Endodermal cell (in vitro differentiated cells): ENCODE measurements at regions not wholly inside any gene's neighbourhood (a gene's known extent, or its start where the extent isn't known, plus 50 kb on each side); places are given as distances from the start of the nearest gene placed in this dataset.

Source experiments
- DNase-seq: peaks from one replicate; pipeline ENCODE4 v3.0.0-alpha.2; 2017
- H3K27ac ChIP-seq: 2 replicates; pipeline ENCODE4 v1.5.1; 2013; ENCODE audit warnings: mild to moderate bottlenecking, low read depth, low read length, moderate library complexity
- H3K27me3 ChIP-seq: 2 replicates; pipeline ENCODE4 v1.6.1; 2013; ENCODE audit warnings: mild to moderate bottlenecking, low read length, moderate library complexity; ENCODE audit not compliant: insufficient read depth, control insufficient read depth, poor library complexity, severe bottlenecking
- H3K36me3 ChIP-seq: 2 replicates; pipeline ENCODE4 v1.7.0; 2013; ENCODE audit warnings: mild to moderate bottlenecking, low read length, moderate library complexity; ENCODE audit not compliant: control insufficient read depth, insufficient read depth
- H3K4me1 ChIP-seq: one replicate; pipeline ENCODE4 v1.7.0; 2013; ENCODE audit warnings: low read length; ENCODE audit not compliant: control insufficient read depth, insufficient read depth
- H3K4me3 ChIP-seq: 2 replicates; pipeline ENCODE4 v1.5.1; 2013; ENCODE audit warnings: mild to moderate bottlenecking, low read length, moderate library complexity
- H3K9ac ChIP-seq: 2 replicates; pipeline ENCODE4 v1.6.1; 2013; ENCODE audit warnings: mild to moderate bottlenecking, low read length, moderate library complexity; ENCODE audit not compliant: poor library complexity, severe bottlenecking; ENCODE audit errors: extremely low read depth
- H3K9me3 ChIP-seq: 2 replicates; pipeline ENCODE4 v1.6.1; 2013; ENCODE audit warnings: mild to moderate bottlenecking, low read length, moderate library complexity; ENCODE audit not compliant: control insufficient read depth
- H3K27ac Mint-ChIP-seq: 2 replicates; pipeline ENCODE4 v1.8.0; 2020; ENCODE audit warnings: mixed read lengths
- H3K27me3 Mint-ChIP-seq: 2 replicates; pipeline ENCODE4 v1.8.0; 2021; ENCODE audit warnings: mild to moderate bottlenecking, mixed read lengths; ENCODE audit not compliant: insufficient read depth
- H3K36me3 Mint-ChIP-seq: 2 replicates; pipeline ENCODE4 v1.8.0; 2020; ENCODE audit warnings: low read depth, mixed read lengths
- H3K4me1 Mint-ChIP-seq: 2 replicates; pipeline ENCODE4 v1.8.0; 2020; ENCODE audit warnings: mixed read lengths
- H3K4me3 Mint-ChIP-seq: 2 replicates; pipeline ENCODE4 v1.8.0; 2020; ENCODE audit warnings: mild to moderate bottlenecking, moderate library complexity, mixed read lengths
- H3K9me3 Mint-ChIP-seq: 2 replicates; pipeline ENCODE4 v1.8.0; 2020; ENCODE audit warnings: mild to moderate bottlenecking, mixed read lengths
- WGBS, 2 experiments: methylation state at CpG; one replicate each; pipeline versions ENCODE4 v1.1.5 to v1.1.7; 2013; ENCODE audit warnings: missing lambda C conversion rate in 2 of 2, mixed read lengths in 1 of 2; ENCODE audit not compliant: insufficient coverage in 1 of 2, insufficient read length in 1 of 2; 5-methylcytosine and 5-hydroxymethylcytosine counted together
- TF ChIP-seq, protein P1 (sequence below): fragments of 200-600 bp; sonication (generic); conservative IDR thresholded peaks from 2 replicates; pipeline ENCODE4 v1.5.0; 2021; ENCODE audit warnings: antibody characterized with exemption, mild to moderate bottlenecking

DNA sequence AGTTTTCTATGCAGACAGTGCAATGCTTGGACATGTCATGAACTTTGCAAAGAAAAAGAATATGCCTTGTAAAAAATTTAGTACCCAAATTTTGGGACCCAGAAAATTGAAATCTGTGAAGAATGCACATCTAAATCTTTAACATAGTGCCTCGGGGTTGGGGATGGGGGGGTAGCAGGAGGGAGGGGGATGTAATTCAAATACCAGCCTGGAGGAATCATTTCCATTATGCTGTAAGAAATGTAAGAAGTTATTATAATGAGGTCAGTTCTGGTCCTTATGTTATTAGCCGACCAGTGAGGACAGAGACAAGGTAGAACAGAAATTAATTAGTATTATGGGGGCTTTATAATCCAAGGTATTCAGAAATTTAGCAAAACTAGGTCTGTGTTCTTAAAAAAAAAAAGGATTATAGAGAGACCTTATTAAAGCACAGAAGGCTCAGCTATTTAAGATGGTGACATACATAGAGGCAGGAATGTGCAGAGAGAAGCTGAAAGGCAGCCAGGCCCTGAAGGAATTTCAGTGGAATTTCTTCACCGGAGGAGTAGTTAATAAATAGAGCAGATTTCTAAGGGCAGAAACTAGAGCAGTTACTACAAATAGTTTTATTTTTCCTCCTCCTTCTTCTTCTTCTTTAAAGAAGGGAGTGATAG lies 89.0 kb upstream of the RBMS1 start:
- H3K4me3 Mint-ChIP-seq, result no peak overlapping the region
- H3K9me3 ChIP-seq, result peaks cover 7% of the 10 kb centered on the region
- TF ChIP-seq, protein P1, sequence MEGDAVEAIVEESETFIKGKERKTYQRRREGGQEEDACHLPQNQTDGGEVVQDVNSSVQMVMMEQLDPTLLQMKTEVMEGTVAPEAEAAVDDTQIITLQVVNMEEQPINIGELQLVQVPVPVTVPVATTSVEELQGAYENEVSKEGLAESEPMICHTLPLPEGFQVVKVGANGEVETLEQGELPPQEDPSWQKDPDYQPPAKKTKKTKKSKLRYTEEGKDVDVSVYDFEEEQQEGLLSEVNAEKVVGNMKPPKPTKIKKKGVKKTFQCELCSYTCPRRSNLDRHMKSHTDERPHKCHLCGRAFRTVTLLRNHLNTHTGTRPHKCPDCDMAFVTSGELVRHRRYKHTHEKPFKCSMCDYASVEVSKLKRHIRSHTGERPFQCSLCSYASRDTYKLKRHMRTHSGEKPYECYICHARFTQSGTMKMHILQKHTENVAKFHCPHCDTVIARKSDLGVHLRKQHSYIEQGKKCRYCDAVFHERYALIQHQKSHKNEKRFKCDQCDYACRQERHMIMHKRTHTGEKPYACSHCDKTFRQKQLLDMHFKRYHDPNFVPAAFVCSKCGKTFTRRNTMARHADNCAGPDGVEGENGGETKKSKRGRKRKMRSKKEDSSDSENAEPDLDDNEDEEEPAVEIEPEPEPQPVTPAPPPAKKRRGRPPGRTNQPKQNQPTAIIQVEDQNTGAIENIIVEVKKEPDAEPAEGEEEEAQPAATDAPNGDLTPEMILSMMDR, result no peak
- H3K4me3 ChIP-seq, result no peak overlapping the region
- no peaks in the 10 kb centered on the region for H3K36me3 ChIP-seq
- DNase-seq, result no peak
- H3K27ac ChIP-seq, result peak overlapping the region; percentile 76
- H3K27me3 Mint-ChIP-seq, result no peaks in the 10 kb centered on the region
- 74 to 100% methylated on average over 1 to 3 of the region's 3 CpGs for WGBS, 2 experiments
- H3K9me3 Mint-ChIP-seq, result peaks cover 4% of the 10 kb centered on the region
- peaks cover 19% of the 10 kb centered on the region for H3K4me1 ChIP-seq
- H3K36me3 Mint-ChIP-seq, result no peaks in the 10 kb centered on the region
- no peaks in the 10 kb centered on the region for H3K27me3 ChIP-seq
- H3K9ac ChIP-seq, result no peak overlapping the region
- peaks cover 43% of the 10 kb centered on the region for H3K4me1 Mint-ChIP-seq
- H3K27ac Mint-ChIP-seq, result no peak overlapping the region

DNA sequence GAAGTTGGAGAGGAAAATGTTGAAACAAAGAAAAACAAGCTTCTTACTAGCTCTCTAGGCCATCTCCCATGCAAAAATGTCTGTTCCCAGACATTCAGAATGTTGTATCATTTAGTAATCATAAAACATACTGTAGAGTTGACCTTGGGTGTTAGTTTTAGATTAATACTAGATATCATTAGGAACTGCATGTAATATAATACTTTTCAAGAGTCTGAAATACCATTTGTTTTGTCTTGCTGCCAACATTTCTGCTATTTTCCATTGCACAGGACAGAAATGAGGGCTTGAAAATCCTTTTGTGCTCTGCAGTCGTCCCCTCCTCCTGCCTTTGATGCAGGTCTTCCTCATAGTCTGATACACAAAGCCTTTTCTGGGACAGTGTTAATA lies 89.5 kb upstream of the RBMS1 start:
- H3K36me3 Mint-ChIP-seq, result no peaks in the 10 kb centered on the region
- Histone ChIP-seq H3K9me3 (peaks cover 5% of the 10 kb centered on the region), H3K4me3 (no peak overlapping the region), H3K36me3 (no peaks in the 10 kb centered on the region), H3K27ac (peak overlapping the region; percentile 76), H3K27me3 (no peaks in the 10 kb centered on the region), H3K4me1 (peaks cover 19% of the 10 kb centered on the region), H3K9ac (no peak overlapping the region)
- H3K27ac Mint-ChIP-seq, result peak overlapping the region; percentile 45
- no peak for DNase-seq
- H3K9me3 Mint-ChIP-seq, result peaks cover 1% of the 10 kb centered on the region
- 20 to 76% methylated on average over 1 of the region's 1 CpG for WGBS, 2 experiments
- TF ChIP-seq, protein P1, result no peak
- peaks cover 43% of the 10 kb centered on the region for H3K4me1 Mint-ChIP-seq
- H3K27me3 Mint-ChIP-seq, result no peaks in the 10 kb centered on the region
- no peak overlapping the region for H3K4me3 Mint-ChIP-seq

DNA sequence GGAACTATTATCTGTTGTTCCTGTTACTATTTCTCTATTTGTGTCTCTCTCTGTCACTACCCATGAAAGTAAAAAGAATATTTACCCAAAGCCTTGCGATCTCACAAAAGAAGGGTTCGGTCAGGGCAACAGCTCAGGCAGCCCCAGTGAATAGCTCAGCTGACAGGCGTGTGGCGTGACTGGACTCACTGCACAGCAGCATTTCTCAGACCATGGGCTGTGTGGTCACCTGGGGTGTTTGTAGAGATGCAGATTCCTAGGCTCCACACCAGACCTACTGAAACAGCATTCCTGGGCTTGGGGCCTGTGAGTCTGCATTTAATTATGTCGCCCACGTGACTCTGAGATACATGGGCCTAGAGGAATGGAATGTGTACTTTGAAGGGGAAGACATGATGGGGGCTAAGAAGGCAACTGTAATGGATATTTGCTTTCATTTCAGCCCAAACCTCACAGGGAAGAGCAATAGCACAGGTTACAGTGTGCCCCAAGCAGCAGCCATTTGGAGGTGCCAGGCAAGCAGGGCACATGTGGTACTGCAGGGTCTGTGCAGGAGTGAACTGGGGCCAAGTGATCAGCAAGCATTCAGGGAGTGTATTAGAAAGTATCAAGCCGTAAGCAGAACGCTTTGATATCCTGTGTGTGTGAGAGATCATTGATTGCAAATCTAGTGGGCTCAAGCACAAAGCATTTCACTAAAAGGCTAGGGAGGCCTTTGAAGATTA lies 90.4 kb upstream of the RBMS1 start:
- peak; percentile 54 for DNase-seq

More for the DNA sequence above, 90.4 kb upstream of the RBMS1 start:
- H3K36me3 ChIP-seq, result no peaks in the 10 kb centered on the region
- Mint-ChIP-seq H3K27me3 (no peaks in the 10 kb centered on the region), H3K27ac (peak overlapping the region; percentile 13), H3K4me1 (peaks cover 43% of the 10 kb centered on the region), H3K9me3 (no peaks in the 10 kb centered on the region), H3K4me3 (no peak overlapping the region), H3K36me3 (no peaks in the 10 kb centered on the region)
- peaks cover 19% of the 10 kb centered on the region for H3K4me1 ChIP-seq
- H3K4me3 ChIP-seq, result no peak overlapping the region
- H3K9ac ChIP-seq, result no peak overlapping the region
- TF ChIP-seq, protein P1, result peak; percentile 44
- no peaks in the 10 kb centered on the region for H3K9me3 ChIP-seq
- WGBS, 2 experiments, result 72 to 90% methylated on average over 6 to 8 of the region's 8 CpGs
- no peaks in the 10 kb centered on the region for H3K27me3 ChIP-seq
- H3K27ac ChIP-seq, result no peak overlapping the region
